Upper lobe of right lung (tissue), 1 donor: ENCODE measurements at regions not wholly inside any gene's neighbourhood (a gene's known extent, or its start where the extent isn't known, plus 50 kb on each side); places are given as distances from the start of the nearest gene placed in this dataset.
"Not testable (repeated sequence)": the region's sequence is repeated elsewhere in the genome, so short reads cannot be mapped to it uniquely, and the experiment has no call there.

ENCODE experiments used
- ATAC-seq: fragments of 200-7000 bp; cut with Tn5 transposase; one replicate; pipeline ENCODE4 v1.9.1; 2020; ENCODE audit warnings: mild to moderate bottlenecking, moderate library complexity
- DNase-seq: peaks from one replicate; pipeline ENCODE4 v3.0.0-alpha.2; 2020
- H3K27ac ChIP-seq: fragments of 200-600 bp; one replicate; pipeline ENCODE4 v1.8.0; 2022
- H3K27me3 ChIP-seq: fragments of 200-600 bp; one replicate; pipeline ENCODE4 v1.8.0; 2022; ENCODE audit warnings: mild to moderate bottlenecking
- H3K36me3 ChIP-seq: fragments of 200-600 bp; one replicate; pipeline ENCODE4 v1.8.0; 2022
- H3K4me1 ChIP-seq: fragments of 200-600 bp; one replicate; pipeline ENCODE4 v1.8.0; 2022
- H3K4me3 ChIP-seq: fragments of 200-600 bp; one replicate; pipeline ENCODE4 v1.8.0; 2022; ENCODE audit warnings: mild to moderate bottlenecking
- H3K9me3 ChIP-seq: fragments of 200-600 bp; one replicate; pipeline ENCODE4 v1.8.0; 2022
- CTCF ChIP-seq: fragments of 200-600 bp; IDR thresholded peaks from one replicate; pipeline ENCODE4 v1.8.0; 2022; ENCODE audit warnings: antibody characterized with exemption
- intact Hi-C: fragments of 100-400 bp; cut with DNase I; formaldehyde crosslinking; loops from one replicate; pipeline ENCODE4 v1.11.0; 2022
- donor health status: DM: no; HTN: yes; CAD: no; lungs with severe emphysema.

- DNase-seq (no peak), ATAC-seq (no peak)
- Histone ChIP-seq H3K9me3 (peaks cover 9% of the 10 kb centered on the region), H3K27ac (no peak overlapping the region), H3K27me3 (peaks cover 40% of the 10 kb centered on the region), H3K4me1 (no peaks in the 10 kb centered on the region), H3K4me3 (no peak overlapping the region), H3K36me3 (no peaks in the 10 kb centered on the region)
- intact Hi-C loops = no loop called here
- TF ChIP-seq CTCF = no peak
These were observed 55.3 kb downstream of the RBFOX3 start for GRCh38 chr17:79555543-79555942.

- H3K36me3 ChIP-seq, ATAC-seq, H3K4me3 ChIP-seq, intact Hi-C loops, H3K4me1 ChIP-seq, H3K9me3 ChIP-seq, H3K27ac ChIP-seq: not testable (repeated sequence)
- peak; percentile 32 for DNase-seq
- peaks cover 34% of the 10 kb centered on the region for H3K27me3 ChIP-seq
These were observed 56.5 kb downstream of the RBFOX3 start for GRCh38 chr17:79554346-79554745.

GRCh38 chr17:79552824-79553223 is 58.0 kb downstream of the RBFOX3 start:
- Histone ChIP-seq H3K27ac (no peak overlapping the region), H3K9me3 (peaks cover 9% of the 10 kb centered on the region), H3K36me3 (no peaks in the 10 kb centered on the region), H3K4me1 (no peaks in the 10 kb centered on the region), H3K27me3 (peaks cover 21% of the 10 kb centered on the region), H3K4me3 (no peak overlapping the region)
- no peak for TF ChIP-seq CTCF
- intact Hi-C loops = no loop called here
- ATAC-seq = no peak
- DNase-seq = no peak

- no peak for TF ChIP-seq CTCF
- Histone ChIP-seq H3K4me1 (no peaks in the 10 kb centered on the region), H3K9me3 (peaks cover 9% of the 10 kb centered on the region), H3K27me3 (peaks cover 17% of the 10 kb centered on the region), H3K36me3 (no peaks in the 10 kb centered on the region), H3K27ac (no peak overlapping the region), H3K4me3 (no peak overlapping the region)
- intact Hi-C loops = no loop called here
- no peak for DNase-seq
- ATAC-seq = no peak
These were observed 58.4 kb downstream of the RBFOX3 start for GRCh38 chr17:79552405-79552804.

GRCh38 chr17:79549141-79549915 is 61.5 kb downstream of the RBFOX3 start:
- DNase-seq (peak; percentile 40), ATAC-seq (no peak)
- Histone ChIP-seq H3K4me1 (no peaks in the 10 kb centered on the region), H3K36me3 (no peaks in the 10 kb centered on the region), H3K27me3 (no peaks in the 10 kb centered on the region), H3K4me3 (no peak overlapping the region), H3K9me3 (peaks cover 9% of the 10 kb centered on the region), H3K27ac (no peak overlapping the region)
- TF ChIP-seq CTCF = no peak
- intact Hi-C loops = no loop called here

- DNase-seq (peak; percentile 57), ATAC-seq (no peak)
- Histone ChIP-seq H3K36me3 (no peaks in the 10 kb centered on the region), H3K27me3 (peaks cover 4% of the 10 kb centered on the region), H3K27ac (no peak overlapping the region), H3K4me3 (no peak overlapping the region), H3K4me1 (no peaks in the 10 kb centered on the region), H3K9me3 (peaks cover 9% of the 10 kb centered on the region)
- no peak for TF ChIP-seq CTCF
- intact Hi-C loops = no loop called here
These were observed 62.7 kb downstream of the RBFOX3 start for GRCh38 chr17:79548116-79548515.
